Head of caudate nucleus (tissue), 42 donors: ENCODE measurements at regions not wholly inside any gene's neighbourhood (a gene's known extent, or its start where the extent isn't known, plus 50 kb on each side); places are given as distances from the start of the nearest gene placed in this dataset.

Source experiments
- DNase-seq, 42 donors: peaks; one replicate each; pipeline versions ENCODE4 v3.0.0 to v3.0.0-alpha.2; 2020 to 2021; ENCODE audit warnings: mixed read lengths in 7 of 42
- intact Hi-C: fragments of 100-400 bp; cut with DNase I; formaldehyde crosslinking; loops from one replicate; pipeline ENCODE4 v1.15.0; 2022

GRCh38 chr1:219781491-219781890 lies 146.9 kb downstream of the SLC30A10 start:
- DNase-seq, result no peak

GRCh38 chr1:219778793-219779369 lies 149.5 kb downstream of the SLC30A10 start:
- DNase-seq, result no peak
- intact Hi-C loops, result no loop called here

More at GRCh38 chr1:219781491-219781890, 146.9 kb downstream of the SLC30A10 start:
- intact Hi-C loops, result no loop called here

- no peak for DNase-seq
- intact Hi-C loops, result no loop called here
Observed at GRCh38 chr1:219778110-219778509, 150.2 kb downstream of the SLC30A10 start.

GRCh38 chr1:219774386-219774785 lies 154.0 kb downstream of the SLC30A10 start:
- DNase-seq, result no peak

GRCh38 chr1:219773775-219774174 lies 154.6 kb downstream of the SLC30A10 start:
- intact Hi-C loops, result no loop called here
- DNase-seq, result no peak

More at GRCh38 chr1:219774386-219774785, 154.0 kb downstream of the SLC30A10 start:
- intact Hi-C loops, result no loop called here

- DNase-seq, result no peak
- intact Hi-C loops, result no loop called here
Observed at GRCh38 chr1:219773110-219773509, 155.2 kb downstream of the SLC30A10 start.

GRCh38 chr1:219772265-219773036 lies 155.9 kb downstream of the SLC30A10 start:
- DNase-seq, result no peak

GRCh38 chr1:219771080-219771479 lies 157.3 kb downstream of the SLC30A10 start:
- intact Hi-C loops, result no loop called here
- no peak for DNase-seq

More at GRCh38 chr1:219772265-219773036, 155.9 kb downstream of the SLC30A10 start:
- intact Hi-C loops, result no loop called here

- intact Hi-C loops, result no loop called here
- no peak for DNase-seq
Observed at GRCh38 chr1:219763321-219763720, 150.4 kb upstream of the ZC3H11B start.

- intact Hi-C loops, result no loop called here
- DNase-seq, result no peak
Observed at GRCh38 chr1:219761208-219761860, 148.4 kb upstream of the ZC3H11B start.

- no peak for DNase-seq
- intact Hi-C loops, result no loop called here
Observed at GRCh38 chr1:219759095-219759494, 146.2 kb upstream of the ZC3H11B start.

GRCh38 chr1:219757890-219758289 lies 145.0 kb upstream of the ZC3H11B start:
- intact Hi-C loops, result no loop called here
- DNase-seq, result no peak

- intact Hi-C loops, result no loop called here
- DNase-seq, result no peak
Observed at GRCh38 chr1:219755234-219755633, 142.3 kb upstream of the ZC3H11B start.

- DNase-seq, result no peak
- intact Hi-C loops, result no loop called here
Observed at GRCh38 chr1:219754767-219755166, 141.9 kb upstream of the ZC3H11B start.

- intact Hi-C loops, result no loop called here
- DNase-seq, result no peak
Observed at GRCh38 chr1:219753914-219754313, 141.0 kb upstream of the ZC3H11B start.

- no peak for DNase-seq
- intact Hi-C loops, result no loop called here
Observed at GRCh38 chr1:219752645-219753044, 139.7 kb upstream of the ZC3H11B start.

GRCh38 chr1:219751870-219752507 lies 139.1 kb upstream of the ZC3H11B start:
- DNase-seq, result no peak
- intact Hi-C loops, result no loop called here

GRCh38 chr1:219749370-219749769 lies 136.5 kb upstream of the ZC3H11B start:
- DNase-seq, result no peak
- intact Hi-C loops, result no loop called here

GRCh38 chr1:219746141-219746540 lies 133.2 kb upstream of the ZC3H11B start:
- intact Hi-C loops, result no loop called here
- no peak for DNase-seq
